GM23338 (cell line): ENCODE measurements at regions not wholly inside any gene's neighbourhood (a gene's known extent, or its start where the extent isn't known, plus 50 kb on each side); places are given as distances from the start of the nearest gene placed in this dataset.

Experiments
- ATAC-seq: fragments of 200-7000 bp; cut with Tn5 transposase; 3 replicates; pipeline ENCODE4 v1.9.1; 2020
- DNase-seq: peaks from one replicate; pipeline ENCODE4 v3.0.0-alpha.2; 2015; ENCODE audit warnings: low spot score
- H2AFZ ChIP-seq: fragments of 200-600 bp; sonication (generic); 2 replicates; pipeline ENCODE4 v1.8.0; 2016; ENCODE audit warnings: antibody characterized with exemption, mild to moderate bottlenecking, moderate library complexity
- H3F3A ChIP-seq: fragments of 200-600 bp; sonication (generic); replicated peaks from 2 replicates; pipeline ENCODE4 v1.8.0; 2017; ENCODE audit warnings: antibody characterized with exemption, mixed run types, low read depth
- H3K27ac ChIP-seq: fragments of 200-600 bp; sonication (generic); 2 replicates; pipeline ENCODE4 v1.6.1; 2016; ENCODE audit warnings: low read depth
- H3K27me3 ChIP-seq: fragments of 200-600 bp; sonication (generic); 2 replicates; pipeline ENCODE4 v1.8.0; 2016; ENCODE audit warnings: mild to moderate bottlenecking, mixed run types, moderate library complexity; ENCODE audit not compliant: insufficient read depth
- H3K36me3 ChIP-seq: fragments of 200-600 bp; sonication (generic); 2 replicates; pipeline ENCODE4 v1.8.0; 2016; ENCODE audit warnings: mild to moderate bottlenecking; ENCODE audit not compliant: insufficient read depth
- H3K4me1 ChIP-seq: fragments of 200-600 bp; sonication (generic); 2 replicates; pipeline ENCODE4 v1.8.0; 2016; ENCODE audit warnings: mild to moderate bottlenecking, moderate library complexity; ENCODE audit not compliant: insufficient read depth
- H3K4me2 ChIP-seq: fragments of 200-600 bp; sonication (generic); 2 replicates; pipeline ENCODE4 v1.7.1; 2017; ENCODE audit warnings: mixed run types
- H3K4me3 ChIP-seq: fragments of 200-600 bp; sonication (generic); 2 replicates; pipeline ENCODE4 v1.6.1; 2016; ENCODE audit warnings: mixed run types
- H3K79me2 ChIP-seq: fragments of 200-600 bp; sonication (generic); replicated peaks from 2 replicates; pipeline ENCODE4 v1.8.0; 2017; ENCODE audit warnings: mild to moderate bottlenecking; ENCODE audit not compliant: insufficient read depth
- H3K9me2 ChIP-seq: fragments of 200-600 bp; sonication (generic); 2 replicates; pipeline ENCODE4 v1.8.0; 2017; ENCODE audit not compliant: insufficient read depth
- H4K20me1 ChIP-seq: fragments of 200-600 bp; sonication (generic); replicated peaks from 2 replicates; pipeline ENCODE4 v1.8.0; 2017; ENCODE audit warnings: mild to moderate bottlenecking; ENCODE audit not compliant: insufficient read depth
- H3K27ac Mint-ChIP-seq: 2 replicates; pipeline ENCODE4 v1.8.0; 2020; ENCODE audit warnings: inconsistent platforms, mild to moderate bottlenecking, moderate library complexity, mixed read lengths
- H3K27me3 Mint-ChIP-seq: 3 replicates; pipeline ENCODE4 v1.8.0; 2022; ENCODE audit warnings: low read depth, mild to moderate bottlenecking, moderate library complexity, mixed read lengths, inconsistent platforms; ENCODE audit not compliant: insufficient read depth, poor library complexity
- H3K36me3 Mint-ChIP-seq: 3 replicates; pipeline ENCODE4 v1.8.0; 2021; ENCODE audit warnings: low read depth, mild to moderate bottlenecking, inconsistent platforms, moderate library complexity, mixed read lengths
- H3K4me1 Mint-ChIP-seq: 3 replicates; pipeline ENCODE4 v1.8.0; 2020; ENCODE audit warnings: mild to moderate bottlenecking, inconsistent platforms, mixed read lengths
- H3K4me3 Mint-ChIP-seq: 3 replicates; pipeline ENCODE4 v1.8.0; 2021; ENCODE audit warnings: moderate library complexity, mild to moderate bottlenecking, inconsistent platforms, mixed read lengths
- H3K9me3 Mint-ChIP-seq: 3 replicates; pipeline ENCODE4 v1.8.0; 2020; ENCODE audit warnings: moderate library complexity, mild to moderate bottlenecking, inconsistent platforms, mixed read lengths
- CREB1 ChIP-seq: fragments of 250-450 bp; sonication (Bioruptor Pico); IDR thresholded peaks from 2 replicates; pipeline ENCODE4 v1.5.0; 2020; ENCODE audit warnings: low read depth, mild to moderate bottlenecking, moderate library complexity
- EZH2 ChIP-seq: fragments of 200-600 bp; sonication (generic); IDR thresholded peaks from one replicate; pipeline ENCODE4 v1.8.0; 2017; ENCODE audit warnings: antibody characterized with exemption, mild to moderate bottlenecking, low read depth; ENCODE audit not compliant: unreplicated experiment
- EZH2phosphoT487 ChIP-seq: fragments of 200-600 bp; sonication (generic); IDR thresholded peaks from one replicate; pipeline ENCODE4 v1.8.1; 2018; ENCODE audit warnings: antibody characterized with exemption; ENCODE audit not compliant: unreplicated experiment
- POLR2AphosphoS5 ChIP-seq: IDR thresholded peaks from 2 replicates; pipeline ENCODE4 v1.6.1; 2016; ENCODE audit warnings: antibody characterized with exemption, low read depth
- STAT1 ChIP-seq: IDR thresholded peaks from one replicate; pipeline ENCODE4 v1.6.1; 2016; ENCODE audit warnings: antibody characterized with exemption; ENCODE audit not compliant: unreplicated experiment
- ZNF114 ChIP-seq: fragments of 250-450 bp; sonication (Bioruptor Pico); IDR thresholded peaks from 2 replicates; pipeline ENCODE4 v1.5.0; 2020; ENCODE audit warnings: mild to moderate bottlenecking, moderate library complexity
- ZNF331 ChIP-seq: fragments of 250-450 bp; sonication (Bioruptor Pico); IDR thresholded peaks from 2 replicates; pipeline ENCODE4 v1.5.0; 2020; ENCODE audit warnings: low read depth, mild to moderate bottlenecking, moderate library complexity
- TF ChIP-seq, protein P1 (sequence below): IDR thresholded peaks from one replicate; pipeline ENCODE4 v1.6.1; 2018; ENCODE audit warnings: antibody characterized with exemption; ENCODE audit not compliant: unreplicated experiment
- TF ChIP-seq, protein P2 (sequence below): fragments of 250-450 bp; sonication (Bioruptor Pico); IDR thresholded peaks from 2 replicates; pipeline ENCODE4 v1.5.0; 2020; ENCODE audit warnings: mild to moderate bottlenecking, moderate library complexity
- TF ChIP-seq, protein P3 (sequence below), 2 experiments: fragments of 200-600 bp in 1 of 2; sonication (generic) in 1 of 2; conservative IDR thresholded peaks; 2 replicates each; pipeline versions ENCODE4 v1.5.1 to v1.6.1; 2016 to 2017; ENCODE audit warnings: antibody characterized with exemption in 2 of 2, low read depth in 2 of 2, mild to moderate bottlenecking in 2 of 2, moderate library complexity in 1 of 2

DNA sequence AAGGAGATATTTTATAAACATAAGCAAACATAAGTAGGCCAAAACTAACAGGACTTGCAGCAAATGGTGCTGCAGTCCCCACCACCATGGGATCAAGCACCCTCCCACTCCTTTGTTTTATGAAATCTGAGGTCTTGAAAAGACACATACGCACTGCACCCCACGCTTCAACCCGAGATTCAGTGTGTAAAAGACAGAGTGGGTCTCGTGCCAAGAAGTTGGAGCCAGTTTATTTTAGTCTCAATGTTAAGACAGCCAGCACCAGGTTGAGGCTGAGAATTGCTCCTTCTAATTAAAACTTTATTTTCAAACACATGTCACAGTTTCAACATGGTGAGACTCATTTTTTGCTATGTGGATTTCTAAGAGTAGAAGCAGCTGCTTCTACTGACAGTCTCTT, 139.1 kb upstream of the TIAM1 start (continued):
- TF ChIP-seq, protein P1, sequence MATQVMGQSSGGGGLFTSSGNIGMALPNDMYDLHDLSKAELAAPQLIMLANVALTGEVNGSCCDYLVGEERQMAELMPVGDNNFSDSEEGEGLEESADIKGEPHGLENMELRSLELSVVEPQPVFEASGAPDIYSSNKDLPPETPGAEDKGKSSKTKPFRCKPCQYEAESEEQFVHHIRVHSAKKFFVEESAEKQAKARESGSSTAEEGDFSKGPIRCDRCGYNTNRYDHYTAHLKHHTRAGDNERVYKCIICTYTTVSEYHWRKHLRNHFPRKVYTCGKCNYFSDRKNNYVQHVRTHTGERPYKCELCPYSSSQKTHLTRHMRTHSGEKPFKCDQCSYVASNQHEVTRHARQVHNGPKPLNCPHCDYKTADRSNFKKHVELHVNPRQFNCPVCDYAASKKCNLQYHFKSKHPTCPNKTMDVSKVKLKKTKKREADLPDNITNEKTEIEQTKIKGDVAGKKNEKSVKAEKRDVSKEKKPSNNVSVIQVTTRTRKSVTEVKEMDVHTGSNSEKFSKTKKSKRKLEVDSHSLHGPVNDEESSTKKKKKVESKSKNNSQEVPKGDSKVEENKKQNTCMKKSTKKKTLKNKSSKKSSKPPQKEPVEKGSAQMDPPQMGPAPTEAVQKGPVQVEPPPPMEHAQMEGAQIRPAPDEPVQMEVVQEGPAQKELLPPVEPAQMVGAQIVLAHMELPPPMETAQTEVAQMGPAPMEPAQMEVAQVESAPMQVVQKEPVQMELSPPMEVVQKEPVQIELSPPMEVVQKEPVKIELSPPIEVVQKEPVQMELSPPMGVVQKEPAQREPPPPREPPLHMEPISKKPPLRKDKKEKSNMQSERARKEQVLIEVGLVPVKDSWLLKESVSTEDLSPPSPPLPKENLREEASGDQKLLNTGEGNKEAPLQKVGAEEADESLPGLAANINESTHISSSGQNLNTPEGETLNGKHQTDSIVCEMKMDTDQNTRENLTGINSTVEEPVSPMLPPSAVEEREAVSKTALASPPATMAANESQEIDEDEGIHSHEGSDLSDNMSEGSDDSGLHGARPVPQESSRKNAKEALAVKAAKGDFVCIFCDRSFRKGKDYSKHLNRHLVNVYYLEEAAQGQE: no peak
- TF ChIP-seq POLR2AphosphoS5: no peak

DNA sequence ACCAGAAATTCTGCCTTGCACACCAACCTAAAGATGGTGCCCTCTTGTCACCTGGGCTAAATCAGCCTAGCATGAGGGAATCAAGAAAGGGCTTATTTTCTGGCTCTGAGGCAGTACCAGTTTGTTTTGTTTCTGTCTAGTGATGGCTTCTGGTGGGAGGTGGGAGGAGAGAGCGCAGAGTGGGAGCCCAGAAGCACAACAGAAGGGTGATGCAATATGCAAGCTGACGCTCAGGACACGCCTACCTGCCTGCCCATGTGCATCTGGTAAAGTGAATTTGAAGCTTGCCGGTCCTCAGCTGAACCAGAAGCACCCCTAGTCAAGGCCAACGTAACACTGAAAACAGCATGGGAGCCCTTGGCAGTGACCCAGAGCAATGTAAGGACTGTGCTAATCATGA, 138.4 kb upstream of the TIAM1 start:
- Histone ChIP-seq H4K20me1 (no peaks in the 10 kb centered on the region), H3K36me3 (no peaks in the 10 kb centered on the region), H3K4me3 (no peak overlapping the region), H3K4me2 (no peak overlapping the region), H3F3A (no peaks in the 10 kb centered on the region), H3K9me2 (no peaks in the 10 kb centered on the region), H3K27me3 (no peaks in the 10 kb centered on the region), H3K4me1 (no peaks in the 10 kb centered on the region), H3K27ac (no peak overlapping the region), H3K79me2 (peaks cover 21% of the 10 kb centered on the region), H2AFZ (no peak overlapping the region)
- DNase-seq (no peak), ATAC-seq (no peak)
- peaks cover 41% of the 10 kb centered on the region for H3K9me3 Mint-ChIP-seq
- H3K4me3 Mint-ChIP-seq: no peak overlapping the region
- H3K27ac Mint-ChIP-seq: no peak overlapping the region
- peaks cover 45% of the 10 kb centered on the region for H3K36me3 Mint-ChIP-seq
- H3K4me1 Mint-ChIP-seq: peaks cover 7% of the 10 kb centered on the region
- peaks cover 7% of the 10 kb centered on the region for H3K27me3 Mint-ChIP-seq
- TF ChIP-seq EZH2: no peak
- TF ChIP-seq, protein P1: no peak
- no peak for TF ChIP-seq STAT1
- no peak for TF ChIP-seq ZNF114 (CRISPR knock-in tag)
- no peak for TF ChIP-seq EZH2phosphoT487
- TF ChIP-seq, protein P2, sequence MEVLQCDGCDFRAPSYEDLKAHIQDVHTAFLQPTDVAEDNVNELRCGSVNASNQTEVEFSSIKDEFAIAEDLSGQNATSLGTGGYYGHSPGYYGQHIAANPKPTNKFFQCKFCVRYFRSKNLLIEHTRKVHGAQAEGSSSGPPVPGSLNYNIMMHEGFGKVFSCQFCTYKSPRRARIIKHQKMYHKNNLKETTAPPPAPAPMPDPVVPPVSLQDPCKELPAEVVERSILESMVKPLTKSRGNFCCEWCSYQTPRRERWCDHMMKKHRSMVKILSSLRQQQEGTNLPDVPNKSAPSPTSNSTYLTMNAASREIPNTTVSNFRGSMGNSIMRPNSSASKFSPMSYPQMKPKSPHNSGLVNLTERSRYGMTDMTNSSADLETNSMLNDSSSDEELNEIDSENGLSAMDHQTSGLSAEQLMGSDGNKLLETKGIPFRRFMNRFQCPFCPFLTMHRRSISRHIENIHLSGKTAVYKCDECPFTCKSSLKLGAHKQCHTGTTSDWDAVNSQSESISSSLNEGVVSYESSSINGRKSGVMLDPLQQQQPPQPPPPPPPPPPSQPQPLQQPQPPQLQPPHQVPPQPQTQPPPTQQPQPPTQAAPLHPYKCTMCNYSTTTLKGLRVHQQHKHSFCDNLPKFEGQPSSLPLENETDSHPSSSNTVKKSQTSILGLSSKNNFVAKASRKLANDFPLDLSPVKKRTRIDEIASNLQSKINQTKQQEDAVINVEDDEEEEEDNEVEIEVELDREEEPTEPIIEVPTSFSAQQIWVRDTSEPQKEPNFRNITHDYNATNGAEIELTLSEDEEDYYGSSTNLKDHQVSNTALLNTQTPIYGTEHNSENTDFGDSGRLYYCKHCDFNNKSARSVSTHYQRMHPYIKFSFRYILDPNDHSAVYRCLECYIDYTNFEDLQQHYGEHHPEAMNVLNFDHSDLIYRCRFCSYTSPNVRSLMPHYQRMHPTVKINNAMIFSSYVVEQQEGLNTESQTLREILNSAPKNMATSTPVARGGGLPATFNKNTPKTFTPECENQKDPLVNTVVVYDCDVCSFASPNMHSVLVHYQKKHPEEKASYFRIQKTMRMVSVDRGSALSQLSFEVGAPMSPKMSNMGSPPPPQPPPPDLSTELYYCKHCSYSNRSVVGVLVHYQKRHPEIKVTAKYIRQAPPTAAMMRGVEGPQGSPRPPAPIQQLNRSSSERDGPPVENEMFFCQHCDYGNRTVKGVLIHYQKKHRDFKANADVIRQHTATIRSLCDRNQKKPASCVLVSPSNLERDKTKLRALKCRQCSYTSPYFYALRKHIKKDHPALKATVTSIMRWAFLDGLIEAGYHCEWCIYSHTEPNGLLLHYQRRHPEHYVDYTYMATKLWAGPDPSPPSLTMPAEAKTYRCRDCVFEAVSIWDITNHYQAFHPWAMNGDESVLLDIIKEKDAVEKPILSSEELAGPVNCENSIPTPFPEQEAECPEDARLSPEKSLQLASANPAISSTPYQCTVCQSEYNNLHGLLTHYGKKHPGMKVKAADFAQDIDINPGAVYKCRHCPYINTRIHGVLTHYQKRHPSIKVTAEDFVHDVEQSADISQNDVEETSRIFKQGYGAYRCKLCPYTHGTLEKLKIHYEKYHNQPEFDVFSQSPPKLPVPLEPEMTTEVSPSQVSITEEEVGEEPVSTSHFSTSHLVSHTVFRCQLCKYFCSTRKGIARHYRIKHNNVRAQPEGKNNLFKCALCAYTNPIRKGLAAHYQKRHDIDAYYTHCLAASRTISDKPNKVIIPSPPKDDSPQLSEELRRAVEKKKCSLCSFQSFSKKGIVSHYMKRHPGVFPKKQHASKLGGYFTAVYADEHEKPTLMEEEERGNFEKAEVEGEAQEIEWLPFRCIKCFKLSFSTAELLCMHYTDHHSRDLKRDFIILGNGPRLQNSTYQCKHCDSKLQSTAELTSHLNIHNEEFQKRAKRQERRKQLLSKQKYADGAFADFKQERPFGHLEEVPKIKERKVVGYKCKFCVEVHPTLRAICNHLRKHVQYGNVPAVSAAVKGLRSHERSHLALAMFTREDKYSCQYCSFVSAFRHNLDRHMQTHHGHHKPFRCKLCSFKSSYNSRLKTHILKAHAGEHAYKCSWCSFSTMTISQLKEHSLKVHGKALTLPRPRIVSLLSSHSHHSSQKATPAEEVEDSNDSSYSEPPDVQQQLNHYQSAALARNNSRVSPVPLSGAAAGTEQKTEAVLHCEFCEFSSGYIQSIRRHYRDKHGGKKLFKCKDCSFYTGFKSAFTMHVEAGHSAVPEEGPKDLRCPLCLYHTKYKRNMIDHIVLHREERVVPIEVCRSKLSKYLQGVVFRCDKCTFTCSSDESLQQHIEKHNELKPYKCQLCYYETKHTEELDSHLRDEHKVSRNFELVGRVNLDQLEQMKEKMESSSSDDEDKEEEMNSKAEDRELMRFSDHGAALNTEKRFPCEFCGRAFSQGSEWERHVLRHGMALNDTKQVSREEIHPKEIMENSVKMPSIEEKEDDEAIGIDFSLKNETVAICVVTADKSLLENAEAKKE (CRISPR knock-in tag): no peak
- no peak for TF ChIP-seq ZNF331
- TF ChIP-seq POLR2AphosphoS5: no peak
- TF ChIP-seq CREB1 (CRISPR knock-in tag): no peak
- TF ChIP-seq, protein P3, sequence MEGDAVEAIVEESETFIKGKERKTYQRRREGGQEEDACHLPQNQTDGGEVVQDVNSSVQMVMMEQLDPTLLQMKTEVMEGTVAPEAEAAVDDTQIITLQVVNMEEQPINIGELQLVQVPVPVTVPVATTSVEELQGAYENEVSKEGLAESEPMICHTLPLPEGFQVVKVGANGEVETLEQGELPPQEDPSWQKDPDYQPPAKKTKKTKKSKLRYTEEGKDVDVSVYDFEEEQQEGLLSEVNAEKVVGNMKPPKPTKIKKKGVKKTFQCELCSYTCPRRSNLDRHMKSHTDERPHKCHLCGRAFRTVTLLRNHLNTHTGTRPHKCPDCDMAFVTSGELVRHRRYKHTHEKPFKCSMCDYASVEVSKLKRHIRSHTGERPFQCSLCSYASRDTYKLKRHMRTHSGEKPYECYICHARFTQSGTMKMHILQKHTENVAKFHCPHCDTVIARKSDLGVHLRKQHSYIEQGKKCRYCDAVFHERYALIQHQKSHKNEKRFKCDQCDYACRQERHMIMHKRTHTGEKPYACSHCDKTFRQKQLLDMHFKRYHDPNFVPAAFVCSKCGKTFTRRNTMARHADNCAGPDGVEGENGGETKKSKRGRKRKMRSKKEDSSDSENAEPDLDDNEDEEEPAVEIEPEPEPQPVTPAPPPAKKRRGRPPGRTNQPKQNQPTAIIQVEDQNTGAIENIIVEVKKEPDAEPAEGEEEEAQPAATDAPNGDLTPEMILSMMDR (conservative IDR thresholded peaks at IDR 0.05; ENCODE audit: low read depth in 2 of 2): no peak
